ENCODE measurements at regions not wholly inside any gene's neighbourhood (a gene's known extent, or its start where the extent isn't known, plus 50 kb on each side); places are given as distances from the start of the nearest gene placed in this dataset.

GRCh38 chr1:238549137-238549536 is 658.4 kb upstream of the ZP4 start:
- TF ChIP-seq TAF1 (IDR thresholded peaks at IDR 0.05; ENCODE audit: low read depth, low read length): no peak
- FAIRE-seq (no peak), DNase-seq (ENCODE audit: insufficient read length, low spot score) (no peak)

GRCh38 chr1:238546118-238546517 is 655.4 kb upstream of the ZP4 start:
- no peak for TF ChIP-seq POLR2AphosphoS5 (IDR thresholded peaks at IDR 0.05; ENCODE audit: low read depth, low read length)
- TF ChIP-seq POLR2A (IDR thresholded peaks at IDR 0.05; ENCODE audit: low read depth, low read length): no peak
- FAIRE-seq (no peak), DNase-seq (ENCODE audit: insufficient read length, low spot score) (no peak)

- DNase-seq (ENCODE audit: insufficient read length, low spot score): no peak
- TF ChIP-seq POLR2A (IDR thresholded peaks at IDR 0.05; ENCODE audit: low read depth, low read length): no peak
- TF ChIP-seq POU2F2 (IDR thresholded peaks at IDR 0.05; ENCODE audit: low read depth, low read length): no peak
- TF ChIP-seq SPI1 (IDR thresholded peaks at IDR 0.05; ENCODE audit: low read depth, low read length): no peak
- no peak for TF ChIP-seq PAX5 (IDR thresholded peaks at IDR 0.05; ENCODE audit: insufficient read depth, low read length, severe bottlenecking)
- TF ChIP-seq POLR2AphosphoS5 (IDR thresholded peaks at IDR 0.05; ENCODE audit: low read depth, low read length): no peak
- TF ChIP-seq TAF1 (IDR thresholded peaks at IDR 0.05; ENCODE audit: low read depth, low read length): no peak
- no peak for FAIRE-seq
These were observed 646.9 kb upstream of the ZP4 start for GRCh38 chr1:238537641-238538040.

GRCh38 chr1:238530209-238530851 is 639.6 kb upstream of the ZP4 start:
- TF ChIP-seq PAX5 (IDR thresholded peaks at IDR 0.05; ENCODE audit: insufficient read depth, low read length, severe bottlenecking): no peak
- TF ChIP-seq POU2F2 (IDR thresholded peaks at IDR 0.05; ENCODE audit: low read depth, low read length): no peak
- DNase-seq (ENCODE audit: insufficient read length, low spot score) (no peak), FAIRE-seq (no peak)

GRCh38 chr1:238517711-238518110 is 627.0 kb upstream of the ZP4 start:
- DNase-seq (ENCODE audit: insufficient read length, low spot score) (no peak), FAIRE-seq (no peak)
- no peak for TF ChIP-seq POU2F2 (IDR thresholded peaks at IDR 0.05; ENCODE audit: low read depth, low read length)
- TF ChIP-seq SPI1 (IDR thresholded peaks at IDR 0.05; ENCODE audit: low read depth, low read length): no peak
- TF ChIP-seq TAF1 (IDR thresholded peaks at IDR 0.05; ENCODE audit: low read depth, low read length): no peak
- no peak for TF ChIP-seq POLR2A (IDR thresholded peaks at IDR 0.05; ENCODE audit: low read depth, low read length)
- TF ChIP-seq POLR2AphosphoS5 (IDR thresholded peaks at IDR 0.05; ENCODE audit: low read depth, low read length): no peak
- no peak for TF ChIP-seq PAX5 (IDR thresholded peaks at IDR 0.05; ENCODE audit: insufficient read depth, low read length, severe bottlenecking)

- DNase-seq (ENCODE audit: insufficient read length, low spot score): no peak
- TF ChIP-seq POLR2A (IDR thresholded peaks at IDR 0.05; ENCODE audit: low read depth, low read length): no peak
- TF ChIP-seq SPI1 (IDR thresholded peaks at IDR 0.05; ENCODE audit: low read depth, low read length): no peak
- TF ChIP-seq PAX5 (IDR thresholded peaks at IDR 0.05; ENCODE audit: insufficient read depth, low read length, severe bottlenecking): no peak
- TF ChIP-seq POLR2AphosphoS5 (IDR thresholded peaks at IDR 0.05; ENCODE audit: low read depth, low read length): no peak
- no peak for TF ChIP-seq TAF1 (IDR thresholded peaks at IDR 0.05; ENCODE audit: low read depth, low read length)
- TF ChIP-seq POU2F2 (IDR thresholded peaks at IDR 0.05; ENCODE audit: low read depth, low read length): no peak
- FAIRE-seq: no peak
These were observed 610.6 kb upstream of the ZP4 start for GRCh38 chr1:238501290-238501689.

GRCh38 chr1:238499021-238499420 is 608.3 kb upstream of the ZP4 start:
- DNase-seq (ENCODE audit: insufficient read length, low spot score) (no peak), FAIRE-seq (no peak)
- no peak for TF ChIP-seq POLR2A (IDR thresholded peaks at IDR 0.05; ENCODE audit: low read depth, low read length)
- TF ChIP-seq TAF1 (IDR thresholded peaks at IDR 0.05; ENCODE audit: low read depth, low read length): no peak
- no peak for TF ChIP-seq PAX5 (IDR thresholded peaks at IDR 0.05; ENCODE audit: insufficient read depth, low read length, severe bottlenecking)
- no peak for TF ChIP-seq POLR2AphosphoS5 (IDR thresholded peaks at IDR 0.05; ENCODE audit: low read depth, low read length)
- TF ChIP-seq POU2F2 (IDR thresholded peaks at IDR 0.05; ENCODE audit: low read depth, low read length): no peak
- no peak for TF ChIP-seq SPI1 (IDR thresholded peaks at IDR 0.05; ENCODE audit: low read depth, low read length)

GRCh38 chr1:238492271-238492670 is 601.5 kb upstream of the ZP4 start:
- FAIRE-seq (no peak), DNase-seq (ENCODE audit: insufficient read length, low spot score) (no peak)
- no peak for TF ChIP-seq TAF1 (IDR thresholded peaks at IDR 0.05; ENCODE audit: low read depth, low read length)
- no peak for TF ChIP-seq PAX5 (IDR thresholded peaks at IDR 0.05; ENCODE audit: insufficient read depth, low read length, severe bottlenecking)
- no peak for TF ChIP-seq SPI1 (IDR thresholded peaks at IDR 0.05; ENCODE audit: low read depth, low read length)
- TF ChIP-seq POLR2AphosphoS5 (IDR thresholded peaks at IDR 0.05; ENCODE audit: low read depth, low read length): no peak

GRCh38 chr1:238491265-238491664 is 600.5 kb upstream of the ZP4 start:
- DNase-seq (ENCODE audit: insufficient read length, low spot score): no peak
- no peak for FAIRE-seq
- TF ChIP-seq SPI1 (IDR thresholded peaks at IDR 0.05; ENCODE audit: low read depth, low read length) (no peak), POLR2A (IDR thresholded peaks at IDR 0.05; ENCODE audit: low read depth, low read length) (no peak), PAX5 (IDR thresholded peaks at IDR 0.05; ENCODE audit: insufficient read depth, low read length, severe bottlenecking) (no peak), TAF1 (IDR thresholded peaks at IDR 0.05; ENCODE audit: low read depth, low read length) (no peak), POU2F2 (IDR thresholded peaks at IDR 0.05; ENCODE audit: low read depth, low read length) (no peak), POLR2AphosphoS5 (IDR thresholded peaks at IDR 0.05; ENCODE audit: low read depth, low read length) (no peak)

- FAIRE-seq (no peak), DNase-seq (ENCODE audit: insufficient read length, low spot score) (no peak)
- TF ChIP-seq TAF1 (IDR thresholded peaks at IDR 0.05; ENCODE audit: low read depth, low read length) (no peak), PAX5 (IDR thresholded peaks at IDR 0.05; ENCODE audit: insufficient read depth, low read length, severe bottlenecking) (no peak), POLR2AphosphoS5 (IDR thresholded peaks at IDR 0.05; ENCODE audit: low read depth, low read length) (no peak), POLR2A (IDR thresholded peaks at IDR 0.05; ENCODE audit: low read depth, low read length) (no peak), POU2F2 (IDR thresholded peaks at IDR 0.05; ENCODE audit: low read depth, low read length) (no peak)
These were observed 598.3 kb upstream of the ZP4 start for GRCh38 chr1:238489006-238489405.

GRCh38 chr1:238488401-238488800 is 597.7 kb upstream of the ZP4 start:
- TF ChIP-seq POU2F2 (IDR thresholded peaks at IDR 0.05; ENCODE audit: low read depth, low read length): no peak
- TF ChIP-seq TAF1 (IDR thresholded peaks at IDR 0.05; ENCODE audit: low read depth, low read length): no peak
- TF ChIP-seq SPI1 (IDR thresholded peaks at IDR 0.05; ENCODE audit: low read depth, low read length): no peak
- TF ChIP-seq PAX5 (IDR thresholded peaks at IDR 0.05; ENCODE audit: insufficient read depth, low read length, severe bottlenecking): no peak
- TF ChIP-seq POLR2A (IDR thresholded peaks at IDR 0.05; ENCODE audit: low read depth, low read length): no peak
- TF ChIP-seq POLR2AphosphoS5 (IDR thresholded peaks at IDR 0.05; ENCODE audit: low read depth, low read length): no peak
- FAIRE-seq: no peak

More at GRCh38 chr1:238488401-238488800, 597.7 kb upstream of the ZP4 start:
- no peak for DNase-seq (ENCODE audit: insufficient read length, low spot score)

Measured in GM12891 (cell line).